H7 (cell line): ENCODE measurements at regions not wholly inside any gene's neighbourhood (a gene's known extent, or its start where the extent isn't known, plus 50 kb on each side); places are given as distances from the start of the nearest gene placed in this dataset.

ENCODE experiments used
- DNase-seq: peaks from one replicate; pipeline ENCODE4 v3.0.0; 2012
- H3K27me3 ChIP-seq: 2 replicates; pipeline ENCODE4 v1.6.0; 2011; ENCODE audit warnings: mild to moderate bottlenecking, low read length; ENCODE audit not compliant: control insufficient read depth, insufficient read depth
- H3K36me3 ChIP-seq: replicated peaks from 2 replicates; pipeline ENCODE4 v1.5.1; 2011; ENCODE audit warnings: low read length; ENCODE audit not compliant: control insufficient read depth, insufficient read depth
- H3K4me3 ChIP-seq: 2 replicates; pipeline ENCODE4 v1.5.1; 2011; ENCODE audit warnings: low read depth, mild to moderate bottlenecking, control low read depth, low read length, moderate library complexity; ENCODE audit not compliant: insufficient read depth

DNA sequence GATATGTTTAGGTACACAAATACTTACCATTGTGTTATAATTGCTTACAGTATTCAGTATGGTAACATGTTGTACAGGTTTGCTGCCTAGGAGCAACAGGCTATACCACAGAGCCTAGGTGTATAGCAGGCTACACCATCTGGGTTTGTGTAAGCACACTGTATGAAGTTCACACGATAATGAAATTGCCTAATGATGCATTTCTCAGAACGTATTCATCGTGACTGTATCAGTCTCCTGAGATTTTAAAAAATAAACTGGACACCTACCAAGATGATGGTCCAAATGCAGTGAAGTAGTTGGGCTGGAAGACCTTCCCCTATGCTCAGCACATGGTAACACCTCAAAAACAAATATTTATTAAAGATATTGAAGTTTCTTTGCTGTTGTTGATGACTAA lies 103.3 kb upstream of the NFIB start:
- H3K27me3 ChIP-seq: no peaks in the 10 kb centered on the region
- no peak for DNase-seq
- no peak overlapping the region for H3K4me3 ChIP-seq
- H3K36me3 ChIP-seq: no peaks in the 10 kb centered on the region

DNA sequence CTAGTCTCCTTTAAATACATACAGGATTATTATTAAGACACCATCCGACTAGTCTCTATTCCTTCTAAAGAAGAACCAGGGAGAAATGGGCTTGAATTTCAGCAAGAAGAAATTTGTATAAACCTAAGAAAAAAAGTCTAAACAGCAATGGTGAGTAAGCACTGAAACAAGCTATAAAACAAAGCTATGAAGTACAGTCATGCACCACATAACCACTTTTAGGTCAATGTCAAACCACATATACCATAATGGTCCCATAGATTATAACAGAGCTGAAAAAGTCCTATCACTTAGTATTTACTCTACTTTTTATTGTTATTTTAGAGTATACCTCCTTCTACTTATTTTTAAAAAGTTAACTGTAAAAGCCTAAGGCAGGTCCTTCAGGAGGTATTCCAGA lies 102.0 kb upstream of the NFIB start:
- H3K27me3 ChIP-seq: no peaks in the 10 kb centered on the region
- no peak overlapping the region for H3K4me3 ChIP-seq
- H3K36me3 ChIP-seq: no peaks in the 10 kb centered on the region
- no peak for DNase-seq

DNA sequence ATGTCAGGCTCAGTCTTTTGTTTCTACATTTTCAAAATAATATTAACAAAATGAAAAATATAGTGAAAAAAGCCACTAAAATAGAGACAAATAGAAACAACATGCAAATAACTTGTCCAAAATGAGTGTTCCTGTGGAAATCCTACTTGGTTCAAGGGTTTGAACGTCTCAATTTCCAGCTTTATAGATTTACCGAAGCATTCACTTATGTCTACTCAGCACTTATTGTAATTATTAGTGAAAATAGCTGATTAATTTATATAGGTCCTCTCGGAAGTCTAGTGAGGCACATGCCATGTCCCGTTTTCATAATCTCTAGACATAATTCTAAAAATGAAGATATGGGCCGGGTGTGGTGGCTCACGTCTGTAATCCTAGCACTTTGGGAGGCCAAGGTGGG lies 99.9 kb upstream of the NFIB start:
- Histone ChIP-seq H3K27me3 (no peaks in the 10 kb centered on the region), H3K4me3 (no peak overlapping the region), H3K36me3 (no peaks in the 10 kb centered on the region)
- DNase-seq: no peak

DNA sequence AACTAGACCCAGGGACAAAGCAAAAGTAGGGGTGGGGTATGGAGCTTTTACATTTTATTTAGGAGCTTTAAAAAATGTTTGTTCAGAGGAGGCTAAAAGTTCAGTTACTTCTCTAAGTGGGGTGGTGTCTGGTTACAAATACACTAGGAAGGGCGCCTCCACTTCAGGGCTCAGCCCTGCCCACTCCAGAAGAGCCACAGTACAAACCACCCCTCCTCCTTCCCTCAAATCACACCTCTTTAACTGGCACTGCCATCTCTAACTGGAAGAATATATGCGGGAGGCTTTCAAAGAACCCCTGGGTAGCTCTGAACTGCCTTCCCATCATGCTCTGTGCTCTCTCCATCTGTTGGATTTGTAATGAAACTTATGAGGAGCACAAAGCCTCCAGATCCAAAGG lies 98.8 kb upstream of the NFIB start:
- no peak overlapping the region for H3K4me3 ChIP-seq
- H3K36me3 ChIP-seq: no peaks in the 10 kb centered on the region
- DNase-seq: no peak
- H3K27me3 ChIP-seq: no peaks in the 10 kb centered on the region

DNA sequence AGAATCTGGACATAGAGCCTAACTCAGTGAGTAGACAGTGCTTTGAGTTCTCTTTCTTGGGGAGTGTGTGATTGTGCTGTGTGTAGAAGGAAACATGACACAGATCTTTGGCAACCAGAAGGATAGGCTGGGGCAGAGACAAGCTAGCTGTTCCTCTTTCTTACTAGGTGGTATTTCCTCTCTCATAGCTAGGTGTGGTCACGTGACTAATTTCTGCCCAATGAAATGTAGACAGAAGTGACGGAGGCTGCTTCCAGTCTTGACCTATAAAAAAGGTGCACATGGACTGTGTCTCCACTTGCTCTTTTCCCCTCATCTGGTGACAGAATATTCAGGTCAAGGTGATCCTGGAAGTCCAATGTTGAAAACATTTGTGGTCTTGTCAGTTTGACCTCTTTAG lies 92.5 kb upstream of the NFIB start:
- no peaks in the 10 kb centered on the region for H3K27me3 ChIP-seq
- no peak for DNase-seq
- H3K36me3 ChIP-seq: no peaks in the 10 kb centered on the region
- no peak overlapping the region for H3K4me3 ChIP-seq

DNA sequence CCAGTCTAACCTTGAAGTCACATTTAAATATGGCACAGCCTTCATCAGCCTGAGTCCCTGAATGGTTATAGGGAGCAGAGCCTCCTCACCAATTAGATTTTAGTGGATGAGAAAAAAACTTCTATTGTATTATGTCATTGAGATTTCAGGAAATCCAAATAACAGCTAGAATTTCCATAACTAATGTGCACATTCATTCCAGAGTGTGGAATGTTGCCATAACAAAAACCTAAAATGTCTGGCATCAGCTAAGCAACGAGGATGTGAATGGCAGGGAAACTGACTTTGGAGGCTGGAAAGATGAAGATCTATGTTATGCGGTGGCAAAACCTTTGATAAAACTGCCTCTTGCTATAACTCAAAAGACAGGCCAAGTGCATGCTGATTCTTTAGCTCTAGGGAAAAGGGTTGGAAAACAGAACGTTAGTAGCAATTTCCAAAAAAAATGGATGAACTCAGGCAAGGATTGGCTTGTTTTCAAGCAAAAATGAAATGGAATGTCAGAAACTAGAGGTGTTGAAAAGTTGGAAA lies 91.3 kb upstream of the NFIB start:
- no peaks in the 10 kb centered on the region for H3K36me3 ChIP-seq
- H3K4me3 ChIP-seq: no peak overlapping the region
- no peaks in the 10 kb centered on the region for H3K27me3 ChIP-seq
- no peak for DNase-seq

DNA sequence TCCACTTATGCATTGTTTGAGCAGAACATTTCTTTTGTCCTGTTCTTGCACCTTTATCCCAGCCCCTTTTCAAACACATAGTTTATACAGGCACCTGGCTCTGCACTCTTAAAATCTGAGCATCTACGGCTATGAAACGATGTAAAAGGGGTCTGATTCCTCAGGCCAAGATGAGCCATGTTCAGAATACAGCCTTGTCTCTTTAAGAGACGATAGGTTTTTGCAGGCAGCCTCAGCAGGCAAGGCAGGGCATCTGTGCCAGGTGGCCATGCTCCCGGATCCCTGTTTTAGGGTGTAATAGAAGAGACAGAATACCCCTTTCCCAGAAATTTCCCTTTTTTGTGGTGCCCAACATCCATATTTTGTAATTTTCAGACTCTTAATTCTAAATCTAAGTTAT lies 89.1 kb upstream of the NFIB start:
- no peak overlapping the region for H3K4me3 ChIP-seq
- no peaks in the 10 kb centered on the region for H3K27me3 ChIP-seq
- DNase-seq: no peak
- no peaks in the 10 kb centered on the region for H3K36me3 ChIP-seq

DNA sequence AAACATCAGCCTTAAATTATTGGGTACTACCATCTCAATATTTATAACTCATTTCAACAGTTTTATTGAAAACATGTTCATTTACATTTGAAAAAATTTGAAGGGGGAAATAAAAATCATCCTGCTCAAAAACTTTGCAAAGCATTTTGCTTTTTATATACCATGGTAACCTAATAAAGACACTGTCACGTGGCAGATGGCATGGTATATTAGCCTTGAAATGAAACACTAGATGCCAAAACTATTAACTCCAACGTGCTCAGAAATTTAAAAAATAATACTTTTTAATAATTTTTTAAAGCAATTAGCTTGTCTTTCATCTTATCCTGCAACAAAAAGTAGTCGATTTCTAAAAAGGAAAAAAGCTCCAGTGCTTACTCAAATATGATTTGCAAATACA lies 88.6 kb upstream of the NFIB start:
- Histone ChIP-seq H3K4me3 (no peak overlapping the region), H3K27me3 (no peaks in the 10 kb centered on the region), H3K36me3 (no peaks in the 10 kb centered on the region)
- no peak for DNase-seq

DNA sequence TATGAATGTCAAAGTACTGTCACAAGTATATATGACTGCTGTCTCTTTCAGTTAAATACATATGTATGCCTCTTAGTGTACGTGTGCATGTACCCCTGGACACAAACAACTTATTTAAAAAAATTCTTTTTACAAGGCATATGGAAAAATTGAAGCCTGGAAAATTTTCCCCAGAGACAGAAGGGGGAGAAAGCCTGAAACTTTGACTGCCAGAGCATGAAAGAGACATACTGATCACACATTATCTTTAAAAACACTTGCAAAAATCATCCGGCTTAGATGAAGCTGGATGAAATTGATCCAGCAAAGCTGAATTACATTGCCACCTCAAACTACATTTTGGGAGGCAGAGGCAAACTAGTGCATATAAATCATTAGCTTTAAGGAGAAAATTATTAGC lies 88.0 kb upstream of the NFIB start:
- no peak for DNase-seq
- no peak overlapping the region for H3K4me3 ChIP-seq

DNA sequence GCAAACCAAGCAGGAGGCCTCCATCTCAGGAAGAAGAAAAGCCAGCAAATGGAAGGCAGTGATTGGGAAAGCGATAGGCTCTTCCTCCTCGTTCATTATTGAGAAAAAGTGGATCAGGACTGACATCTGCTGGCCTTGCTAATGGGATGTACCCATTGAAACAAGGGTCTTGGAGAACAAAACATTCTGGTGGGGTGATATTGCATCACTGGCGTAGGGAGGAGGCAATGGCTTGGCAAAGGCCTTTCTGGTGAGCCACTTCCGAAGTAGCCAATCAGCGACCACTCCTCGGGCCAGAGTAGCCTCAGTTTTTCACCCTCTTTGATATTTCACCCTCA lies 86.7 kb upstream of the NFIB start:
- no peaks in the 10 kb centered on the region for H3K27me3 ChIP-seq
- H3K36me3 ChIP-seq: no peaks in the 10 kb centered on the region
- DNase-seq: peak; percentile 47
- H3K4me3 ChIP-seq: no peak overlapping the region

More for the DNA sequence above, 88.0 kb upstream of the NFIB start:
- no peaks in the 10 kb centered on the region for H3K36me3 ChIP-seq
- no peaks in the 10 kb centered on the region for H3K27me3 ChIP-seq

DNA sequence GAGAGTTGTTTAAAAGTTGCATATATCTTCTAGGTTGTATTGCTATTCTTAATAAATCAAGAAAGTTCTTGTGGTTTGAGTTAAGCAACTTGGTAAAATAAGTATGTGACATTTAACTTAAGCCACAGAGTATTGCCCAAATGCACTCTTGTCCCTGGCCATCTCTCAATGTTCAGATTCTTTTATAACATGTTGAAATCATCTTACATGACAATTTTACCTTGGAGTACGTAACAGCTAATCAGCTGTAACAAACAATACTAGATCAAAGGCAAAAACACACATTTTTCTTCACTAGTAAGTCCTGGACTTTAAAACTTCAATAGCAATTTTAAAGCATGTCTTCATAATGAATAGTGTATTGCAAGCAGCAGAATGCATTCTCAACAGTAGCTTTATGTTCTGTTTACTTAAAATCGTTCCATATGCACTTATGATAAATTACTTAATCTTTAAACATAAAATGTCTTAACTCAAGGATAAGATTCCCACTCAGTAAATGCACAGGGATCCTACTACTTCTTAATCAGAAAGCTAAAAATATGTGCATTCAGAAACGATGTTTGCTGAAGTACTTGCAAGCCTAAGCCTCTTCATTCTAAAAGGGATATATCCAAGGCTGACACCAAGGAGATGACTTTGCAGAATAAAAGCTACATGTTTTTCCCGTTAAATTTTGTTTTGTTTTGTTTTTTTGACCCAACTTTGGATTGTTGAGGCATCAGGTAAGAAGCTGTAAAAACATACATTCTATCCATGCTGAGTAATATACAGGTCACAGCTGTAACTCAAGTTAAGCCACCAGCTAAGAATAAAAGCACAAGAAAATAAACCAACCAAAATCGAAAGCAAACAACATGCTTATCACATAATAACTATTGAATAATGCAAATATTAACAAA lies 86.1 kb upstream of the NFIB start:
- no peak for DNase-seq
- Histone ChIP-seq H3K36me3 (no peaks in the 10 kb centered on the region), H3K27me3 (no peaks in the 10 kb centered on the region), H3K4me3 (no peak overlapping the region)

DNA sequence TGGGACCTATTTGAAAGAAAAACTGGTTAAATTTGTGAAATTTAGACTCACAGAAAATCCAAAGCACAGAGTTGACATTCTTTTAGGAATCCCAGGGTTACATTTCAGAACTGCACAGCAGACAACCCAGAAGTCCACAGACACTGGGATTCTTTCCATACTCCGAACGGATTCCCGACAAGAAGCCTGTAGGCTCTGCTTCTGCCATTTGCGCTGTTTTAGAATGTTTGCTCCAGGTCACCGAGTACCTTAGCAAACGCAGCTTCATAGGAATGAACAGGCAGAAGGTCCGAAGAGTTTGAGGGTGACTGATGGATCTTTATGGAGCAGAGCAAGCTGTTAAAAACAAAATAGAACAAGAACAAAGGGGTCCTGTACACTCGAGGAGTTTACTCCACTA lies 84.5 kb upstream of the NFIB start:
- Histone ChIP-seq H3K36me3 (no peaks in the 10 kb centered on the region), H3K27me3 (no peaks in the 10 kb centered on the region), H3K4me3 (no peak overlapping the region)
- DNase-seq: no peak

DNA sequence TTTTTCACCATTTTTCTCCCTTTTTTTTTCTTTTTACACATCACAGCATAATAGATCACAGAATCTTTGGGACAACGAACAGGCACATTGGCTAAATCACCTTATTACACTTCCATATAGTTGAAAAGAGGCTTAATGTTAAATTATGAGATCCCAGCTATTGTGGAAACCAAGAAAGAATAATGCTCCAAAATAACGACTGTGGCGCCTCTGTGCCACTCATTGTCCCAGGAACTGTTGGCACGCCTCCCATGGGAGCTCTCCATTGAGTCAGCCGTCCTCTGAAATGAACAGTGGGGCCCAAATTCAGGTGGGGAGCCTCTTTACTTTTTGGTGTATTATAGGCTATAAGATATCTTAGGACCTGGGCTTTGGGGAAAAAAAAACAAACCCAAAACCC lies 82.2 kb upstream of the NFIB start:
- no peaks in the 10 kb centered on the region for H3K27me3 ChIP-seq
- no peaks in the 10 kb centered on the region for H3K36me3 ChIP-seq
- H3K4me3 ChIP-seq: no peak overlapping the region
- no peak for DNase-seq

DNA sequence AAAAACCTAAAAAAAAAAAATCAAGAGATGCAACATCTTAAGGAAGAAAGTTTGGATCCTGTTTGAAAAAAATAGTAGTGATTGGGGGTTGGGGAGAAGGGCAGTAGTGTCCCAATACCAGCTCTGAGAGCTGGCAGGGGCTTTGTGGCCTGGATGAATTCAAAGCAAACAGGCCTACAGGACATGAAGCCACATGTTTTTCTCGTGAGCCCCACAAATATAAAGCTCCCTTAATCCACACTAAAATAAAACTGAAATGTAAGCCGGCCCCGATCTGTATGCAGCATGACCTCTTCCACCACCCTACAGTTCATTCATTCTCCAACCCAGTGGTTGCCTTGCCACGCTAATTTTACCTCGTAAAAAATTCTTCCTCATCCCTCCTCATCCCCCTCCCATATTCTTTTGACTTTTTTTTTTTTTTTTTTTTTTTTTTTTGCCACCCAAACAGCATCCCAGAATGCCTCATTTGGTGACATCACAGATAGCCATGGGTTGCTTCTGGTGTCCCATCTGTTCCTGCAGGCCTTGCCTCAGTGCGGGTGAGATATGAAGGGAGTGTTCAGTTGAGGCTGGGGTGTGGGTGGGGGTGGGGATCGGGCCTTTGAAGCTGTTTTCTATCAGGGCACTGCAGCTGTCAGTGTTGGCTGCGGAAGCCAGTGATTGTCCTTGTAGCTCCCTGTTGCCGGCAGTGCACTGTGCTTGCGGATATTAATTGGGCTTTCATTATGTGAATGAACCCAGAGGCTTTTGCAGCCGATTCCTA lies 81.6 kb upstream of the NFIB start:
- H3K36me3 ChIP-seq: no peaks in the 10 kb centered on the region
- no peaks in the 10 kb centered on the region for H3K27me3 ChIP-seq
- no peak for DNase-seq
- H3K4me3 ChIP-seq: no peak overlapping the region

DNA sequence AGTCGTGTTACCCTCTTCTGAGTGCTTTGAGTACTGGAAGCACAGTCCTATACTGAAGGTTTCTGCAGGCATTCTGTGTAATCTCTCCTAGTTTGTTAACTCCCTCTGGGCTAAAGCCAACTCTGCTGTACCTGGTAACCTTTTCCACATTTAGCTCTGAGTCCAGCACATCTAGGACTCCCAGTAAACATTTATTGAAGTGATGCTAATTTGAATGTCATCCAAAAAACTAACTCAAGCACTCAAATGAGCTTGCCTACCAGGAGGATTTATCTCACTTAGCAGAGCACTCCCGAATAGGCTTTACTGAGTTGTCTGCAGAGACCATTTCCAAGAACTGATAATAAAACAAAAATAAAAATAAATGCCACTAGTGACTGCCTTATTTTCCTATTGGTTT lies 79.5 kb upstream of the NFIB start:
- Histone ChIP-seq H3K4me3 (no peak overlapping the region), H3K36me3 (no peaks in the 10 kb centered on the region), H3K27me3 (no peaks in the 10 kb centered on the region)
- no peak for DNase-seq
